ENCODE measurements at regions not wholly inside any gene's neighbourhood (a gene's known extent, or its start where the extent isn't known, plus 50 kb on each side); places are given as distances from the start of the nearest gene placed in this dataset.

GRCh38 chr5:34517249-34517648 is 138.9 kb upstream of the RAI14 start (continued):
- TF ChIP-seq, protein P1, sequence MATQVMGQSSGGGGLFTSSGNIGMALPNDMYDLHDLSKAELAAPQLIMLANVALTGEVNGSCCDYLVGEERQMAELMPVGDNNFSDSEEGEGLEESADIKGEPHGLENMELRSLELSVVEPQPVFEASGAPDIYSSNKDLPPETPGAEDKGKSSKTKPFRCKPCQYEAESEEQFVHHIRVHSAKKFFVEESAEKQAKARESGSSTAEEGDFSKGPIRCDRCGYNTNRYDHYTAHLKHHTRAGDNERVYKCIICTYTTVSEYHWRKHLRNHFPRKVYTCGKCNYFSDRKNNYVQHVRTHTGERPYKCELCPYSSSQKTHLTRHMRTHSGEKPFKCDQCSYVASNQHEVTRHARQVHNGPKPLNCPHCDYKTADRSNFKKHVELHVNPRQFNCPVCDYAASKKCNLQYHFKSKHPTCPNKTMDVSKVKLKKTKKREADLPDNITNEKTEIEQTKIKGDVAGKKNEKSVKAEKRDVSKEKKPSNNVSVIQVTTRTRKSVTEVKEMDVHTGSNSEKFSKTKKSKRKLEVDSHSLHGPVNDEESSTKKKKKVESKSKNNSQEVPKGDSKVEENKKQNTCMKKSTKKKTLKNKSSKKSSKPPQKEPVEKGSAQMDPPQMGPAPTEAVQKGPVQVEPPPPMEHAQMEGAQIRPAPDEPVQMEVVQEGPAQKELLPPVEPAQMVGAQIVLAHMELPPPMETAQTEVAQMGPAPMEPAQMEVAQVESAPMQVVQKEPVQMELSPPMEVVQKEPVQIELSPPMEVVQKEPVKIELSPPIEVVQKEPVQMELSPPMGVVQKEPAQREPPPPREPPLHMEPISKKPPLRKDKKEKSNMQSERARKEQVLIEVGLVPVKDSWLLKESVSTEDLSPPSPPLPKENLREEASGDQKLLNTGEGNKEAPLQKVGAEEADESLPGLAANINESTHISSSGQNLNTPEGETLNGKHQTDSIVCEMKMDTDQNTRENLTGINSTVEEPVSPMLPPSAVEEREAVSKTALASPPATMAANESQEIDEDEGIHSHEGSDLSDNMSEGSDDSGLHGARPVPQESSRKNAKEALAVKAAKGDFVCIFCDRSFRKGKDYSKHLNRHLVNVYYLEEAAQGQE (IDR thresholded peaks at IDR 0.05; ENCODE audit: unreplicated experiment) = no peak
- TF ChIP-seq JUNB (IDR thresholded peaks at IDR 0.05; ENCODE audit: unreplicated experiment) (no peak), EZH2 (IDR thresholded peaks at IDR 0.05; ENCODE audit: low read depth, unreplicated experiment) (no peak), ZNF114 (CRISPR knock-in tag; IDR thresholded peaks at IDR 0.05) (no peak), POLR2AphosphoS5 (IDR thresholded peaks at IDR 0.05; ENCODE audit: low read depth) (no peak), ZNF331 (CRISPR knock-in tag; IDR thresholded peaks at IDR 0.05; ENCODE audit: low read depth) (no peak)

DNA sequence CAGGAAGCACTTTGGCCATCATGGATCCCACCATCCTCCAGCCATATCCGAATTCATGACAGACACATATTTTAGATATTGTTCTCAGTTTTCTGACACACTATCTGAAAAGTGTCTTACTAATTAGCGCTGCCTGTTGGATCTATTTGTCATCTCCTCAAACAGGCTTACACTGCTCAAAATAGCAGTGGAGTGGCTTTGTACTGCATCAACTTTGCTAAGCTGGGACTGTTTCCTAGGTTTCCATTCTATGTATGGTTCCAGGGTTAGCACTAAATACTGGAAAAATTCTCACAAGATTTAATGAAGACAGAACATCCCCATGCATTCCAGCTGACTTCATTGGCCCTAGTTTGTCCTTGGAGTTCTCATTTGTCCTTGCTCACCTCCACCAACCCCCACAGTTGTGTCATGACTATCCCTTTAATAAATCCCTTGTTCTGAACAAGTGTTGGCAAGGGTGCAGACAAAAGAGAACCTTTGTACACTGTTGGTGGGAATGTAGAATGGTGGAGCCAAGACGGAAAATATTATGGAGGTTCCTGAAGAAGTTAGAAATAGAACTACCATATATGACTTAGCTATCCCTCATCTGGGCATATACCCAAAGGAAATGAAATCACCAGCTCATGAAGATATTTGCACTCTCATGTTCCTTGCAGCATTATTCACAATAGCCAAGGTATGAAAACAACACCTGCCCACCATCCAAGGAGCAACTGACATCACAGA is 136.5 kb upstream of the RAI14 start:
- peaks cover 24% of the 10 kb centered on the region for H3K4me1 Mint-ChIP-seq
- Histone ChIP-seq H3K4me1 (ENCODE audit: insufficient read depth) (peaks cover 9% of the 10 kb centered on the region), H3K36me3 (ENCODE audit: insufficient read depth) (no peaks in the 10 kb centered on the region), H3F3A (replicated peaks; ENCODE audit: low read depth) (peaks cover 6% of the 10 kb centered on the region; the same call in 1 of the 2 replicates), H3K27me3 (ENCODE audit: insufficient read depth) (no peaks in the 10 kb centered on the region), H3K9me2 (ENCODE audit: insufficient read depth) (no peaks in the 10 kb centered on the region), H3K27ac (ENCODE audit: low read depth) (no peak overlapping the region), H3K79me2 (replicated peaks; ENCODE audit: insufficient read depth) (no peaks in the 10 kb centered on the region), H2AFZ (no peak overlapping the region), H4K20me1 (replicated peaks; ENCODE audit: insufficient read depth) (no peaks in the 10 kb centered on the region), H3K4me2 (no peak overlapping the region), H3K4me3 (no peak overlapping the region)
- H3K36me3 Mint-ChIP-seq (ENCODE audit: low read depth) = no peaks in the 10 kb centered on the region; the same call in 2 of the 3 replicates
- DNase-seq (ENCODE audit: low spot score) = no peak
- H3K9me3 Mint-ChIP-seq = no peaks in the 10 kb centered on the region
- peaks cover 6% of the 10 kb centered on the region for H3K27me3 Mint-ChIP-seq (ENCODE audit: insufficient read depth, low read depth, poor library complexity)
- ATAC-seq = no peak
- no peak overlapping the region for H3K27ac Mint-ChIP-seq
- H3K4me3 Mint-ChIP-seq = no peak overlapping the region
- TF ChIP-seq NANOG (IDR thresholded peaks at IDR 0.05; ENCODE audit: borderline replicate concordance) (no peak), ZNF331 (CRISPR knock-in tag; IDR thresholded peaks at IDR 0.05; ENCODE audit: low read depth) (no peak), ETS1 (IDR thresholded peaks at IDR 0.05) (no peak), ZNF114 (CRISPR knock-in tag; IDR thresholded peaks at IDR 0.05) (no peak), STAT1 (IDR thresholded peaks at IDR 0.05; ENCODE audit: unreplicated experiment) (no peak), CTCF (conservative IDR thresholded peaks at IDR 0.05; ENCODE audit: low read depth in 2 of 2) (no peak), POLR2AphosphoS5 (IDR thresholded peaks at IDR 0.05; ENCODE audit: low read depth) (no peak), JUNB (IDR thresholded peaks at IDR 0.05; ENCODE audit: unreplicated experiment) (no peak), ZNF462 (CRISPR knock-in tag; IDR thresholded peaks at IDR 0.05) (no peak), EZH2phosphoT487 (IDR thresholded peaks at IDR 0.05; ENCODE audit: unreplicated experiment) (no peak)

Data from GM23338 (cell line).